ENCODE measurements at regions not wholly inside any gene's neighbourhood (a gene's known extent, or its start where the extent isn't known, plus 50 kb on each side); places are given as distances from the start of the nearest gene placed in this dataset.

GRCh38 chr13:105670179-105670990 lies 865.1 kb downstream of the EFNB2 start:
- H3K4me3 ChIP-seq (replicated peaks; ENCODE audit: low read depth, low read length), result no peak overlapping the region
- no peak for DNase-seq (ENCODE audit: extremely low read depth, insufficient read length)
- no peaks in the 10 kb centered on the region for H3K36me3 ChIP-seq (ENCODE audit: control insufficient read depth, insufficient read depth, low read length)
- TF ChIP-seq, protein P1, sequence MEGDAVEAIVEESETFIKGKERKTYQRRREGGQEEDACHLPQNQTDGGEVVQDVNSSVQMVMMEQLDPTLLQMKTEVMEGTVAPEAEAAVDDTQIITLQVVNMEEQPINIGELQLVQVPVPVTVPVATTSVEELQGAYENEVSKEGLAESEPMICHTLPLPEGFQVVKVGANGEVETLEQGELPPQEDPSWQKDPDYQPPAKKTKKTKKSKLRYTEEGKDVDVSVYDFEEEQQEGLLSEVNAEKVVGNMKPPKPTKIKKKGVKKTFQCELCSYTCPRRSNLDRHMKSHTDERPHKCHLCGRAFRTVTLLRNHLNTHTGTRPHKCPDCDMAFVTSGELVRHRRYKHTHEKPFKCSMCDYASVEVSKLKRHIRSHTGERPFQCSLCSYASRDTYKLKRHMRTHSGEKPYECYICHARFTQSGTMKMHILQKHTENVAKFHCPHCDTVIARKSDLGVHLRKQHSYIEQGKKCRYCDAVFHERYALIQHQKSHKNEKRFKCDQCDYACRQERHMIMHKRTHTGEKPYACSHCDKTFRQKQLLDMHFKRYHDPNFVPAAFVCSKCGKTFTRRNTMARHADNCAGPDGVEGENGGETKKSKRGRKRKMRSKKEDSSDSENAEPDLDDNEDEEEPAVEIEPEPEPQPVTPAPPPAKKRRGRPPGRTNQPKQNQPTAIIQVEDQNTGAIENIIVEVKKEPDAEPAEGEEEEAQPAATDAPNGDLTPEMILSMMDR (IDR thresholded peaks at IDR 0.05; ENCODE audit: insufficient read depth, low read length, poor library complexity, severe bottlenecking), result no peak
- H3K27me3 ChIP-seq (replicated peaks; ENCODE audit: control insufficient read depth, insufficient read depth, low read length), result no peaks in the 10 kb centered on the region

- TF ChIP-seq, protein P1 (IDR thresholded peaks at IDR 0.05; ENCODE audit: insufficient read depth, low read length, poor library complexity, severe bottlenecking), result no peak
- no peak for DNase-seq (ENCODE audit: extremely low read depth, insufficient read length)
- H3K4me3 ChIP-seq (replicated peaks; ENCODE audit: low read depth, low read length), result no peak overlapping the region
- no peaks in the 10 kb centered on the region for H3K27me3 ChIP-seq (replicated peaks; ENCODE audit: control insufficient read depth, insufficient read depth, low read length)
- no peaks in the 10 kb centered on the region for H3K36me3 ChIP-seq (ENCODE audit: control insufficient read depth, insufficient read depth, low read length)
These were observed 870.2 kb downstream of the EFNB2 start for GRCh38 chr13:105665284-105665683.

DNA sequence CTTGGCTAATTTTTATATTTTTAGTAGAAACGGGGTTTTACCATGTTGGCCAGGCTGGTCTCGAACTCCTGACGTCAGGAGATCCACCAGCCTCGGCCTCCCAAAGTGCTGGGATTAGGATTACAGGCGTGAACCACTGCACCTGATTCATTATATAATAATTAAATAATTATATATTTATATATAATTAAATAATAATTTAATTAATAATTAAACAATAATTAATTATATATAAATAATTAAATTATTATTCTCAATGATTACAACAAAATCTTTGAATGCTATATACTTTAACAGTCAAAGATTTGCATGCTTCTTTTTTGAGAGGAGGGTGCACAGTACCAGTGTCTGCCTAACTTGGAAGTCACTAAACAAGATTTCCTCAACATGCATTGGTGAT lies 872.3 kb downstream of the EFNB2 start:
- no peak overlapping the region for H3K4me3 ChIP-seq (replicated peaks; ENCODE audit: low read depth, low read length)
- TF ChIP-seq, protein P1 (IDR thresholded peaks at IDR 0.05; ENCODE audit: insufficient read depth, low read length, poor library complexity, severe bottlenecking), result no peak
- no peak for DNase-seq (ENCODE audit: extremely low read depth, insufficient read length)

GRCh38 chr13:105660561-105660960 lies 874.9 kb downstream of the EFNB2 start:
- H3K36me3 ChIP-seq (ENCODE audit: control insufficient read depth, insufficient read depth, low read length), result no peaks in the 10 kb centered on the region
- no peak for DNase-seq (ENCODE audit: extremely low read depth, insufficient read length)
- TF ChIP-seq, protein P1 (IDR thresholded peaks at IDR 0.05; ENCODE audit: insufficient read depth, low read length, poor library complexity, severe bottlenecking), result no peak

More for the DNA sequence above, 872.3 kb downstream of the EFNB2 start:
- no peaks in the 10 kb centered on the region for H3K27me3 ChIP-seq (replicated peaks; ENCODE audit: control insufficient read depth, insufficient read depth, low read length)
- no peaks in the 10 kb centered on the region for H3K36me3 ChIP-seq (ENCODE audit: control insufficient read depth, insufficient read depth, low read length)

DNA sequence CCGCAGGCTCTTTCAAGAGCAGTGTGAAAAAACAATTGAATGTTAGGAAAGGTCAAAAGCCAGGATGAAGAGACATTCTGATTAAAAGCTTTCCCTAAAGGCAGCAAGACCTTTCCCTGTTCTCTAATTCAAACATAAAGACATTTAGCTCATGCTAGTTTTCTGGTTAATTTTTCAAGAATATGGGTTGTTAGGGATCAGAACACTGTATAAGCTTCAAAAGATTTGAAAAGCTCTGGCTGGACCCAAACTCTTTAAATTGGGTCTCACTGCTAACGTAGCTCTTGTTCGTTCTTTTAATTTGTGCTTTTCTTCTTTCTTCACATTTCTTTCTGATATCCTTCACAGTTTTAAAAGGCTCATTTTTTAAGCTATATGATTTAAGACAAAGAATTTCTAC lies 877.0 kb downstream of the EFNB2 start:
- TF ChIP-seq, protein P1 (IDR thresholded peaks at IDR 0.05; ENCODE audit: insufficient read depth, low read length, poor library complexity, severe bottlenecking), result no peak
- no peak overlapping the region for H3K4me3 ChIP-seq (replicated peaks; ENCODE audit: low read depth, low read length)

More at GRCh38 chr13:105660561-105660960, 874.9 kb downstream of the EFNB2 start:
- Histone ChIP-seq H3K27me3 (replicated peaks; ENCODE audit: control insufficient read depth, insufficient read depth, low read length) (no peaks in the 10 kb centered on the region), H3K4me3 (replicated peaks; ENCODE audit: low read depth, low read length) (no peak overlapping the region)

More for the DNA sequence above, 877.0 kb downstream of the EFNB2 start:
- no peak for DNase-seq (ENCODE audit: extremely low read depth, insufficient read length)
- Histone ChIP-seq H3K36me3 (ENCODE audit: control insufficient read depth, insufficient read depth, low read length) (no peaks in the 10 kb centered on the region), H3K27me3 (replicated peaks; ENCODE audit: control insufficient read depth, insufficient read depth, low read length) (no peaks in the 10 kb centered on the region)
